ENCODE measurements at regions not wholly inside any gene's neighbourhood (a gene's known extent, or its start where the extent isn't known, plus 50 kb on each side); places are given as distances from the start of the nearest gene placed in this dataset.

DNA sequence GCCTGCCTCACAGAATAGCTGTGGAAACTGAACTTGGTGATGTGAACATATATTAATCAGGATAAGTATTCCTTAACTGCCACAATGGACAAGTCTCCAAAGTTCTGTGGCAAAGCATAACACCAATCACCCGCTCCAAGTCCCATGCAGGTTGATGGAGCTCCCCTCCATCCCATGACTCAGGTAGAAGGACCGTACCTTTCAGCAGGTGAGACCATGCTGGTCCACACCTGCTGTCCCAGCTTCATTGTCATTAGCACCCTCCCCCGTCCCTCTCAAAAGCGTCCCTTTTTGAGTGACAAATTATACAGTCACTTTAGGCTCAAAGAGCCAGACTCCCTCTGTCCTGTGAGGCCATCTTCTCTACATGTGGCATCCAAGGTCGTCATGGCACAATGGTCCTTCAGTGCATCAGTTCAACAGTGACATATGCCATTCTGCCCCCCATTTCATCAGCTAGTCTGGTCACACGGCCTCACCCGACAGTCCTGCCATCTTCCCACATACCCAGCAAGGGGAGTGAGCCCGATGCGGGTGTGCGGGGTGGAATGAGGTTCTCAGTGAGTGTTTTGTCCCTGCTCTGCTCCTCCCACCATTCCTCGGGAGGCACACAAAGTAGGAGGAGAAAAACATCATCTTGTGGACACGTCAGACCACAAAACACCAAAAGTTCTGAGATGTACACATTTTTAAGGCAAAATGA, 136.7 kb upstream of the MYCN start:
- TF ChIP-seq, protein P1, sequence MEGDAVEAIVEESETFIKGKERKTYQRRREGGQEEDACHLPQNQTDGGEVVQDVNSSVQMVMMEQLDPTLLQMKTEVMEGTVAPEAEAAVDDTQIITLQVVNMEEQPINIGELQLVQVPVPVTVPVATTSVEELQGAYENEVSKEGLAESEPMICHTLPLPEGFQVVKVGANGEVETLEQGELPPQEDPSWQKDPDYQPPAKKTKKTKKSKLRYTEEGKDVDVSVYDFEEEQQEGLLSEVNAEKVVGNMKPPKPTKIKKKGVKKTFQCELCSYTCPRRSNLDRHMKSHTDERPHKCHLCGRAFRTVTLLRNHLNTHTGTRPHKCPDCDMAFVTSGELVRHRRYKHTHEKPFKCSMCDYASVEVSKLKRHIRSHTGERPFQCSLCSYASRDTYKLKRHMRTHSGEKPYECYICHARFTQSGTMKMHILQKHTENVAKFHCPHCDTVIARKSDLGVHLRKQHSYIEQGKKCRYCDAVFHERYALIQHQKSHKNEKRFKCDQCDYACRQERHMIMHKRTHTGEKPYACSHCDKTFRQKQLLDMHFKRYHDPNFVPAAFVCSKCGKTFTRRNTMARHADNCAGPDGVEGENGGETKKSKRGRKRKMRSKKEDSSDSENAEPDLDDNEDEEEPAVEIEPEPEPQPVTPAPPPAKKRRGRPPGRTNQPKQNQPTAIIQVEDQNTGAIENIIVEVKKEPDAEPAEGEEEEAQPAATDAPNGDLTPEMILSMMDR (IDR thresholded peaks at IDR 0.05; ENCODE audit: insufficient read depth, low read depth, low read length): no peak
- no peak for TF ChIP-seq EZH2 (IDR thresholded peaks at IDR 0.05; ENCODE audit: insufficient read depth, low read length)

Data from astrocyte (in vitro differentiated cells and primary cell).